RWPE1 (cell line): ENCODE measurements at regions not wholly inside any gene's neighbourhood (a gene's known extent, or its start where the extent isn't known, plus 50 kb on each side); places are given as distances from the start of the nearest gene placed in this dataset.
"Not testable (repeated sequence)": the region's sequence is repeated elsewhere in the genome, so short reads cannot be mapped to it uniquely, and the experiment has no call there.

Source experiments
- CTCF ChIA-PET: fragments of 350-600 bp; sonication (Branson Sonifier 250); formaldehyde crosslinking; extraction: SDS; loops from one replicate; lab custom pipeline; 2021; lab: Yijun Ruan, JAX
- POLR2A ChIA-PET: fragments of 400-600 bp; formaldehyde crosslinking; extraction: SDS; loops from one replicate; lab custom pipeline; 2020; ENCODE audit warnings: antibody characterized with exemption; ENCODE audit not compliant: low non-redundant PET; lab: Yijun Ruan, JAX
- DNase-seq: peaks from one replicate; pipeline ENCODE4 v3.0.0; 2012; ENCODE audit warnings: low spot score
- H3K27ac ChIP-seq: fragments of 450-650 bp; 2 replicates; pipeline ENCODE4 v1.5.1; 2017
- CTCF ChIP-seq: fragments of 450-650 bp; conservative IDR thresholded peaks from 2 replicates; pipeline ENCODE4 v1.5.1; 2017; ENCODE audit warnings: low read depth, mild to moderate bottlenecking

GRCh38 chr5:125083981-125084380 lies 337.5 kb upstream of the ZNF608 start:
- POLR2A ChIA-PET: no interaction called here
- CTCF ChIA-PET: no interaction called here
- peak; percentile 18 for DNase-seq
- TF ChIP-seq CTCF: no peak
- no peak overlapping the region for H3K27ac ChIP-seq

GRCh38 chr5:125085797-125086505 lies 339.5 kb upstream of the ZNF608 start:
- TF ChIP-seq CTCF: no peak
- no peak overlapping the region for H3K27ac ChIP-seq
- peak; percentile 18 for DNase-seq
- POLR2A ChIA-PET: no interaction called here
- CTCF ChIA-PET: interaction anchor here (0.6 to 0.8 kb wide), 3 partner anchors 11 to 237 kb away, joined by 3 to 8 read pairs (median 3); no protein-coding TSS in a partner anchor

- no peak for DNase-seq
- H3K27ac ChIP-seq: peak overlapping the region; percentile 4; the same call in 1 of the 2 replicates
- no peak for TF ChIP-seq CTCF
- ChIA-PET CTCF (interaction anchor here (0.7 kb wide), 1 partner anchor 71 kb away, joined by 3 read pairs; no protein-coding TSS in a partner anchor), POLR2A (no interaction called here)
Observed at GRCh38 chr5:125088522-125089105, 342.2 kb upstream of the ZNF608 start.

GRCh38 chr5:125092138-125092537 lies 345.7 kb upstream of the ZNF608 start:
- DNase-seq, CTCF ChIA-PET, H3K27ac ChIP-seq, POLR2A ChIA-PET: not testable (repeated sequence)

- peak; percentile 80 for DNase-seq
- POLR2A ChIA-PET: no interaction called here
- TF ChIP-seq CTCF: no peak
- CTCF ChIA-PET: no interaction called here
- no peak overlapping the region for H3K27ac ChIP-seq
Observed at GRCh38 chr5:125093776-125094175, 347.3 kb upstream of the ZNF608 start.

- no peak overlapping the region for H3K27ac ChIP-seq
- ChIA-PET CTCF (no interaction called here), POLR2A (no interaction called here)
- no peak for DNase-seq
- no peak for TF ChIP-seq CTCF
Observed at GRCh38 chr5:125100342-125100741, 353.9 kb upstream of the ZNF608 start.

- POLR2A ChIA-PET: no interaction called here
- no peak for TF ChIP-seq CTCF
- CTCF ChIA-PET: no interaction called here
- no peak for DNase-seq
- H3K27ac ChIP-seq: no peak overlapping the region
Observed at GRCh38 chr5:125100951-125101350, 354.5 kb upstream of the ZNF608 start.
